NAMALWA (cell line): ENCODE measurements at regions not wholly inside any gene's neighbourhood (a gene's known extent, or its start where the extent isn't known, plus 50 kb on each side); places are given as distances from the start of the nearest gene placed in this dataset.
"Not testable (repeated sequence)": the region's sequence is repeated elsewhere in the genome, so short reads cannot be mapped to it uniquely, and the experiment has no call there.

Source experiments
- DNase-seq: peaks from one replicate; pipeline ENCODE4 v3.0.0-alpha.2; 2015; ENCODE audit warnings: low spot score

- DNase-seq = not testable (repeated sequence)
Measured at GRCh38 chr10:47626975-47627374, 103.5 kb upstream of the AGAP9 start.

DNA sequence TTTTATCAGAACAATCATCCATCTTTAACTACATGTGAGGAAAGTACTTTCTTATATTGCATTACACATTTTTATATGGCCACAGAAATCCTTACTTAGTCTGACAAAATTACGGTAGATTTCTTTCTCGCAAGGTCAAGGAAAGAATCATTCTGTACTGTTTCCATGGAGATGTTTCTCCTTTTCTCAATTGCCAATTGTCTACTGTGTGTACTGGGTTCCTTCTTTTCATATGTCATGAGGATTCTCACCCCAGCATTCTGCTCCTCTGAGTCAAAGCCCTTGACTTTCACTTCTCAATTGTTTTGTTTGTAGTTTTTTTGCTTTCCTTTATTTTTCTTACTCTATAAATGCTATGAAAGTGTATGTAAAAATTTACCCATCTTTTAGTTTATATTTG, 99.3 kb upstream of the AGAP9 start:
- DNase-seq = not testable (repeated sequence)

- DNase-seq = peak; percentile 12
Measured at GRCh38 chr10:47619300-47620012, 96.0 kb upstream of the AGAP9 start.

DNA sequence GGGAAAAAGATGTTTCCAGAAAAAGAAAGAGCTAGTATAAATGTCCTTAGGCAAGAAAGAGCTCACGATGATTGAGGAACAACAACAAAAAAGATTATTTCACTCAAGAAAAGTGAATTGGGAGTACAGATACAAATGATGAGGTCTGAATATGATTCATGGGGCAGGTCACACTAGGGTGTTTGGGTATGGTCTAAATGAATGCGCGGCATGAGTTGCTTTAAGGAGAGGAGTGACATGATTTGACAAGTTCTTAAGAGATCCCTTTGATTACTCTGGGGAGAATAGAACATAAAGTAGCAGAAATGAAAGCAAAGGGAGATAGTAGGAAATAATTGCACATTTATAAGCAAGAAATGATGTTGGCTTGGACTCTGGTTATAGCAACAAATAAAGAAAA, 85.9 kb upstream of the AGAP9 start:
- DNase-seq = not testable (repeated sequence)

GRCh38 chr10:47605791-47606773, 82.6 kb upstream of the AGAP9 start:
- DNase-seq = not testable (repeated sequence)

DNA sequence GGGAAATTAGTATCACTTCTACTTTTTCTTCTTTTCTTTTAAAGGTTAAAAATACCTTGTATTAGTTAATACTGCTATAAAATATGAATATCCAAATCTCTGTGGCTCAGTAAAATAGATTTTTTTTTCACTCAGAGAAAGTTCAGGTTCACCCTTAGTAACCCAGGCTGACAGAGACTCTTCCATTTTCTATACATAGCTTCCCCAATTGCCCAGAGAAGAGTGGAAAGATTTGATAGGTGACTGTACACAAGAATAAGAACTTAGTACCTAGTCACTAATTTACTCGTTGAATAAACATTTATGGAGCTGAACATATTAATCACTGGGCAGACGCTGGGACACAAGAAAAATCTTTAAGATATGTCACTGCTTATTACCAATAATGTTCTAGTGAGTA, 77.2 kb upstream of the AGAP9 start:
- not testable (repeated sequence) for DNase-seq

- not testable (repeated sequence) for DNase-seq
Measured at GRCh38 chr10:47600127-47600526, 76.7 kb upstream of the AGAP9 start.

GRCh38 chr10:47599657-47600056, 76.2 kb upstream of the AGAP9 start:
- DNase-seq = not testable (repeated sequence)

- DNase-seq = not testable (repeated sequence)
Measured at GRCh38 chr10:47593805-47594204, 70.4 kb upstream of the AGAP9 start.

DNA sequence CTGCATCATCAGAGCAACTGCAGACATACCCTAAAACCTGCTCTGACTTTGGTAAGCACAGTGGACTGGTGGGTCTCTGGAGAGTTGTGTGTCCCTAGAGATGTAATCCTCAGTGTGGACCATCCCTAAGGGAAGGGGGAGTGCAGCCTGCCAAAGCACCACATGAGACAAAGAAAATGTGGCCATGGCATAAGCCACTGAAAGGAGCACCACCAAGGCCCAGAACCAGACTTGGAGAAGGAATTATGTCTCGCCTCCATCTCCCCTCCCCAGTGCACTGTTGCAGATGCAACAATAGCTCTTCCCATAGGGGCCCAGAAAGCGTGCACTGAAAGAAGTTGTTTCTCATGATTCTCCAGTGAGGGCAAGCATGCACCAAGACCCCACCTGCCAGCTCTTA, 69.7 kb upstream of the AGAP9 start:
- DNase-seq = not testable (repeated sequence)

GRCh38 chr10:47590956-47591355, 67.5 kb upstream of the AGAP9 start:
- DNase-seq = not testable (repeated sequence)

GRCh38 chr10:47590534-47590933, 67.1 kb upstream of the AGAP9 start:
- not testable (repeated sequence) for DNase-seq

DNA sequence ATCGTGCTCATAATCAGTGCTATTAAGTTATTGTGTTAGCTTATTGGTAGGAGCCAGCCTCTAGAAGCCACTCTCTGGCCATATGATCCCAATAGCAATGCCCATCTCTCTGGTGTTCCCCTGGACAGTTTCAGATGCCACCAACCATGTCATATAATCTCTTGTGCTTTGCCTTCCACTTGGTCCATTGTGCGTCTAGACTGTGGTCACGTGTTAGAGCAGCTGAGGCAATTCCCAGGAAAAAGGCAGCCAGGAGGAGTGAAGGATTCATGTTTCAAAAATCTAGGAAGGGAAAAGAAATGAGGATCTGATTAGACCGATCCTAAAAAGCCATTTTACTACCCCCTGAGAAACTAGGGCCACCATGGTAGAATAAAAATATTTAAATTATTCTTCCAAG, 58.6 kb upstream of the AGAP9 start:
- not testable (repeated sequence) for DNase-seq

- DNase-seq = not testable (repeated sequence)
Measured at GRCh38 chr10:47580063-47580462, 56.6 kb upstream of the AGAP9 start.

- DNase-seq = not testable (repeated sequence)
Measured at GRCh38 chr10:47578547-47578946, 55.1 kb upstream of the AGAP9 start.
